PC-9 (cell line): ENCODE measurements at regions not wholly inside any gene's neighbourhood (a gene's known extent, or its start where the extent isn't known, plus 50 kb on each side); places are given as distances from the start of the nearest gene placed in this dataset.

ENCODE experiments used
- EZH2 ChIP-seq: fragments of 200-600 bp; sonication (generic); IDR thresholded peaks from 2 replicates; pipeline ENCODE4 v1.8.0; 2017; ENCODE audit warnings: antibody characterized with exemption, low read depth
- TF ChIP-seq, protein P1 (sequence below): fragments of 200-600 bp; sonication (generic); conservative IDR thresholded peaks from 2 replicates; pipeline ENCODE4 v1.6.1; 2017; ENCODE audit warnings: mixed run types, antibody characterized with exemption, mild to moderate bottlenecking, moderate library complexity

DNA sequence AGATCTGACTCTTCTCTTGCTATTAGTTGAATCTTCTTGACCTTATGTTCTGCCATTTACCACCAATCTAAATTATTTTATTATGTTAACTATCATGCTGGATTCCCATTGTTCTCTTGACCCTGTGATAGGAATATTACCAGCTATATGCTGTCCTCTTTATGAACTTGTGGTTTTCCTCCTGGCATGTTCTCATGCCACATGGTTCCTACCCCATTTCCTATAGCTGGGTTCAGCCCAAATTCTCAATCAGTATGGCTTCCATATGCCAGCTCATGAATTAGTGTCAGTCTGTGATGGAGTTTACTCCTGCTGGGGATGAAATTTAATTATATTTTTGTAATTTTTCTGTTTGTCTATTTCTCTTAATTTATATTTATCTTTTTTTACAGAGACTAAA is 430.5 kb downstream of the SMARCA1 start:
- TF ChIP-seq, protein P1, sequence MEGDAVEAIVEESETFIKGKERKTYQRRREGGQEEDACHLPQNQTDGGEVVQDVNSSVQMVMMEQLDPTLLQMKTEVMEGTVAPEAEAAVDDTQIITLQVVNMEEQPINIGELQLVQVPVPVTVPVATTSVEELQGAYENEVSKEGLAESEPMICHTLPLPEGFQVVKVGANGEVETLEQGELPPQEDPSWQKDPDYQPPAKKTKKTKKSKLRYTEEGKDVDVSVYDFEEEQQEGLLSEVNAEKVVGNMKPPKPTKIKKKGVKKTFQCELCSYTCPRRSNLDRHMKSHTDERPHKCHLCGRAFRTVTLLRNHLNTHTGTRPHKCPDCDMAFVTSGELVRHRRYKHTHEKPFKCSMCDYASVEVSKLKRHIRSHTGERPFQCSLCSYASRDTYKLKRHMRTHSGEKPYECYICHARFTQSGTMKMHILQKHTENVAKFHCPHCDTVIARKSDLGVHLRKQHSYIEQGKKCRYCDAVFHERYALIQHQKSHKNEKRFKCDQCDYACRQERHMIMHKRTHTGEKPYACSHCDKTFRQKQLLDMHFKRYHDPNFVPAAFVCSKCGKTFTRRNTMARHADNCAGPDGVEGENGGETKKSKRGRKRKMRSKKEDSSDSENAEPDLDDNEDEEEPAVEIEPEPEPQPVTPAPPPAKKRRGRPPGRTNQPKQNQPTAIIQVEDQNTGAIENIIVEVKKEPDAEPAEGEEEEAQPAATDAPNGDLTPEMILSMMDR = no peak
- no peak for TF ChIP-seq EZH2
